IPS DF 6.9 (cell line): ENCODE measurements at regions not wholly inside any gene's neighbourhood (a gene's known extent, or its start where the extent isn't known, plus 50 kb on each side); places are given as distances from the start of the nearest gene placed in this dataset.
"Not testable (repeated sequence)": the region's sequence is repeated elsewhere in the genome, so short reads cannot be mapped to it uniquely, and the experiment has no call there.

ENCODE experiments used
- DNase-seq: peaks from one replicate; pipeline ENCODE4 v3.0.0-alpha.2; 2013; ENCODE audit warnings: low read depth, low spot score
- H3K27ac ChIP-seq: one replicate; pipeline ENCODE4 v1.5.1; 2013; ENCODE audit warnings: low read length, control low read depth
- H3K27me3 ChIP-seq: 2 replicates; pipeline ENCODE4 v1.6.1; 2013; ENCODE audit warnings: mild to moderate bottlenecking, low read length; ENCODE audit not compliant: control insufficient read depth, insufficient read depth
- H3K36me3 ChIP-seq: 2 replicates; pipeline ENCODE4 v1.6.1; 2013; ENCODE audit warnings: low read length; ENCODE audit not compliant: control insufficient read depth, insufficient read depth
- H3K4me1 ChIP-seq: 2 replicates; pipeline ENCODE4 v1.6.1; 2013; ENCODE audit warnings: low read length; ENCODE audit not compliant: control insufficient read depth, insufficient read depth
- H3K4me3 ChIP-seq: 2 replicates; pipeline ENCODE4 v1.5.1; 2013; ENCODE audit warnings: mild to moderate bottlenecking, low read length
- H3K9me3 ChIP-seq: 2 replicates; pipeline ENCODE4 v1.6.1; 2013; ENCODE audit warnings: low read length, inconsistent platforms; ENCODE audit not compliant: control insufficient read depth, insufficient read depth
- WGBS: extraction: QIAGEN DNeasy Blood & Tissue Kit; methylation state at CpG from one replicate; pipeline ENCODE4 v1.1.7; 2013; ENCODE audit warnings: mixed read lengths, missing lambda C conversion rate; ENCODE audit not compliant: insufficient read length, insufficient coverage; 5-methylcytosine and 5-hydroxymethylcytosine counted together

- H3K27me3 ChIP-seq, result no peaks in the 10 kb centered on the region
- H3K36me3 ChIP-seq, result no peaks in the 10 kb centered on the region
- WGBS, result no CpG with 5 or more reads among the region's 1 CpG
- no peaks in the 10 kb centered on the region for H3K9me3 ChIP-seq
- H3K4me1 ChIP-seq, result no peaks in the 10 kb centered on the region
- H3K27ac ChIP-seq, result no peak overlapping the region
- no peak for DNase-seq
- no peak overlapping the region for H3K4me3 ChIP-seq
Measured at GRCh38 chr11:87892291-87892690, 283.0 kb downstream of the RAB38 start.

- no peaks in the 10 kb centered on the region for H3K9me3 ChIP-seq
- H3K4me3 ChIP-seq, result no peak overlapping the region
- no peaks in the 10 kb centered on the region for H3K27me3 ChIP-seq
- DNase-seq, result no peak
- no peaks in the 10 kb centered on the region for H3K36me3 ChIP-seq
- no peaks in the 10 kb centered on the region for H3K4me1 ChIP-seq
- H3K27ac ChIP-seq, result no peak overlapping the region
Measured at GRCh38 chr11:87889126-87889525, 286.1 kb downstream of the RAB38 start.

- H3K9me3 ChIP-seq, H3K4me3 ChIP-seq, DNase-seq, H3K27me3 ChIP-seq, H3K27ac ChIP-seq, H3K36me3 ChIP-seq, H3K4me1 ChIP-seq: not testable (repeated sequence)
- no CpG with 5 or more reads among the region's 1 CpG for WGBS
Measured at GRCh38 chr11:87885084-87885483, 290.2 kb downstream of the RAB38 start.

GRCh38 chr11:87879118-87879517 is 296.1 kb downstream of the RAB38 start:
- Histone ChIP-seq H3K4me3 (no peak overlapping the region), H3K9me3 (no peaks in the 10 kb centered on the region), H3K36me3 (no peaks in the 10 kb centered on the region), H3K27me3 (no peaks in the 10 kb centered on the region), H3K4me1 (no peaks in the 10 kb centered on the region), H3K27ac (no peak overlapping the region)
- no peak for DNase-seq
- WGBS, result no CpG with 5 or more reads among the region's 4 CpGs

- H3K27me3 ChIP-seq, result no peaks in the 10 kb centered on the region
- no peaks in the 10 kb centered on the region for H3K4me1 ChIP-seq
- WGBS, result 100% methylated on average over 1 of the region's 2 CpGs
- H3K27ac ChIP-seq, result no peak overlapping the region
- H3K9me3 ChIP-seq, result no peaks in the 10 kb centered on the region
- H3K4me3 ChIP-seq, result no peak overlapping the region
- DNase-seq, result no peak
- no peaks in the 10 kb centered on the region for H3K36me3 ChIP-seq
Measured at GRCh38 chr11:87878373-87878825, 296.8 kb downstream of the RAB38 start.

- Histone ChIP-seq H3K36me3 (no peaks in the 10 kb centered on the region), H3K27me3 (no peaks in the 10 kb centered on the region), H3K9me3 (no peaks in the 10 kb centered on the region), H3K4me3 (no peak overlapping the region), H3K4me1 (no peaks in the 10 kb centered on the region), H3K27ac (no peak overlapping the region)
- DNase-seq, result no peak
- WGBS, result no CpG with 5 or more reads among the region's 2 CpGs
Measured at GRCh38 chr11:87871056-87871455, 304.2 kb downstream of the RAB38 start.

- Histone ChIP-seq H3K9me3 (no peaks in the 10 kb centered on the region), H3K27me3 (no peaks in the 10 kb centered on the region), H3K36me3 (no peaks in the 10 kb centered on the region), H3K4me1 (no peaks in the 10 kb centered on the region), H3K4me3 (no peak overlapping the region), H3K27ac (no peak overlapping the region)
- no peak for DNase-seq
- WGBS, result no CpG with 5 or more reads among the region's 2 CpGs
Measured at GRCh38 chr11:87870086-87870485, 305.2 kb downstream of the RAB38 start.

- no peak for DNase-seq
- Histone ChIP-seq H3K27me3 (no peaks in the 10 kb centered on the region), H3K9me3 (no peaks in the 10 kb centered on the region), H3K4me1 (no peaks in the 10 kb centered on the region), H3K36me3 (no peaks in the 10 kb centered on the region), H3K27ac (no peak overlapping the region), H3K4me3 (no peak overlapping the region)
- no CpG with 5 or more reads among the region's 1 CpG for WGBS
Measured at GRCh38 chr11:87866951-87867350, 308.3 kb downstream of the RAB38 start.

- H3K27me3 ChIP-seq, result no peaks in the 10 kb centered on the region
- no peak for DNase-seq
Measured at GRCh38 chr11:87861030-87861429, 314.2 kb downstream of the RAB38 start.

GRCh38 chr11:87859636-87860035 is 315.6 kb downstream of the RAB38 start:
- Histone ChIP-seq H3K27me3 (no peaks in the 10 kb centered on the region), H3K4me1 (no peaks in the 10 kb centered on the region), H3K9me3 (no peaks in the 10 kb centered on the region), H3K27ac (no peak overlapping the region), H3K4me3 (no peak overlapping the region), H3K36me3 (no peaks in the 10 kb centered on the region)
- DNase-seq, result no peak
- no CpG with 5 or more reads among the region's 1 CpG for WGBS

More at GRCh38 chr11:87861030-87861429, 314.2 kb downstream of the RAB38 start:
- no peaks in the 10 kb centered on the region for H3K36me3 ChIP-seq
- H3K9me3 ChIP-seq, result no peaks in the 10 kb centered on the region
- H3K27ac ChIP-seq, result no peak overlapping the region
- no peaks in the 10 kb centered on the region for H3K4me1 ChIP-seq
- H3K4me3 ChIP-seq, result no peak overlapping the region
- no CpG with 5 or more reads among the region's 4 CpGs for WGBS

GRCh38 chr11:87851827-87852226 is 323.4 kb downstream of the RAB38 start:
- DNase-seq, result no peak
- no peak overlapping the region for H3K27ac ChIP-seq
- no peaks in the 10 kb centered on the region for H3K27me3 ChIP-seq
- no peak overlapping the region for H3K4me3 ChIP-seq
- H3K4me1 ChIP-seq, result no peaks in the 10 kb centered on the region
- H3K9me3 ChIP-seq, result no peaks in the 10 kb centered on the region
- no CpG with 5 or more reads among the region's 1 CpG for WGBS
- H3K36me3 ChIP-seq, result no peaks in the 10 kb centered on the region
